ENCODE measurements at regions not wholly inside any gene's neighbourhood (a gene's known extent, or its start where the extent isn't known, plus 50 kb on each side); places are given as distances from the start of the nearest gene placed in this dataset.

- TF ChIP-seq ATF7-NPFF (CRISPR knock-in tag; IDR thresholded peaks at IDR 0.05; ENCODE audit: low read depth) = no peak
Measured at GRCh38 chr2:3927031-3927430, 223.7 kb downstream of the DCDC2C start (continued).

- Histone ChIP-seq H3K4me3 (replicated peaks in 1 of 3; ENCODE audit: insufficient read depth in 1 of 3, low read depth in 2 of 3, low read length in 3 of 3) (no peak overlapping the region), H3K9ac (ENCODE audit: insufficient read depth, low read depth, low read length) (no peak overlapping the region), H2AFZ (ENCODE audit: low read length) (no peak overlapping the region), H3K79me2 (ENCODE audit: insufficient read depth, low read length) (no peaks in the 10 kb centered on the region), H3K27me3 (ENCODE audit: control insufficient read depth in 1 of 2, insufficient read depth in 2 of 2, low read length in 2 of 2) (peaks cover 0 to 8% of the 10 kb centered on the region in 2 experiments; a peak in 1 of 5 replicates), H3K9me3 (ENCODE audit: low read length) (no peaks in the 10 kb centered on the region), H3K4me2 (ENCODE audit: low read depth, low read length) (no peak overlapping the region), H3K4me1 (ENCODE audit: insufficient read depth, low read length) (no peaks in the 10 kb centered on the region), H4K20me1 (ENCODE audit: insufficient read depth, low read length) (no peaks in the 10 kb centered on the region), H3K27ac (ENCODE audit: extremely low read length, insufficient read depth, low read length) (no peak overlapping the region), H3K36me3 (replicated peaks in 1 of 2; ENCODE audit: control insufficient read depth in 1 of 2, insufficient read depth in 2 of 2, low read length in 2 of 2) (no peaks in the 10 kb centered on the region)
- ChIA-PET POLR2A (no interaction called here), CTCF (ENCODE audit: low intra/inter-chr PET ratio, low total read pairs) (no interaction called here)
- intact Hi-C loops (cut with micrococcal nuclease; ENCODE audit: unreplicated experiment) = no loop called here
- in situ Hi-C loops (cut with HindIII; ENCODE audit: extremely low pct_ligation_motif_present, low pct_unique_long_range_greater_than_20kb) = no loop called here
- ATAC-seq (no peak), FAIRE-seq (no peak), DNase-seq (ENCODE audit: low spot score) (no peak)
- BruUV-seq (replicated peaks) = no TSS peak
- WGBS (ENCODE audit: low lambda C conversion rate) = under 1% methylated on average over 3 of the region's 3 CpGs
- TF ChIP-seq TSC22D2 (CRISPR knock-in tag; IDR thresholded peaks at IDR 0.05; ENCODE audit: borderline replicate concordance) (no peak), ZNF883 (CRISPR knock-in tag; IDR thresholded peaks at IDR 0.05; ENCODE audit: not compliant biosample characterization) (no peak), ZNF329 (CRISPR knock-in tag; IDR thresholded peaks at IDR 0.05; ENCODE audit: low read depth) (no peak), ZKSCAN5 (CRISPR knock-in tag; IDR thresholded peaks at IDR 0.05) (no peak)
Measured at GRCh38 chr2:3929374-3929773, 226.0 kb downstream of the DCDC2C start.

GRCh38 chr2:3930246-3930645 is 226.9 kb downstream of the DCDC2C start:
- CTCF ChIA-PET (ENCODE audit: low intra/inter-chr PET ratio, low total read pairs) = no interaction called here
- 12% methylated on average over 8 of the region's 8 CpGs for WGBS (ENCODE audit: low lambda C conversion rate)
- POLR2A ChIA-PET = no interaction called here
- intact Hi-C loops (cut with micrococcal nuclease; ENCODE audit: unreplicated experiment) (no loop called here), in situ Hi-C loops (cut with HindIII; ENCODE audit: extremely low pct_ligation_motif_present, low pct_unique_long_range_greater_than_20kb) (no loop called here)
- Histone ChIP-seq H3K27ac (ENCODE audit: extremely low read length, insufficient read depth, low read length) (no peak overlapping the region), H3K4me2 (ENCODE audit: low read depth, low read length) (no peak overlapping the region), H3K9me3 (ENCODE audit: low read length) (no peaks in the 10 kb centered on the region), H3K9ac (ENCODE audit: insufficient read depth, low read depth, low read length) (no peak overlapping the region), H3K4me1 (ENCODE audit: insufficient read depth, low read length) (no peaks in the 10 kb centered on the region), H3K79me2 (ENCODE audit: insufficient read depth, low read length) (no peaks in the 10 kb centered on the region), H3K36me3 (replicated peaks in 1 of 2; ENCODE audit: control insufficient read depth in 1 of 2, insufficient read depth in 2 of 2, low read length in 2 of 2) (no peaks in the 10 kb centered on the region), H3K27me3 (ENCODE audit: control insufficient read depth in 1 of 2, insufficient read depth in 2 of 2, low read length in 2 of 2) (0 out of 5 replicates have a peak, but pooled peaks cover 0 to 3% of the 10 kb centered on the region in 2 experiments), H2AFZ (ENCODE audit: low read length) (no peak overlapping the region), H4K20me1 (ENCODE audit: insufficient read depth, low read length) (no peaks in the 10 kb centered on the region), H3K4me3 (replicated peaks in 1 of 3; ENCODE audit: insufficient read depth in 1 of 3, low read depth in 2 of 3, low read length in 3 of 3) (no peak overlapping the region)
- BruUV-seq (replicated peaks) = no TSS peak
- no peak for TF ChIP-seq ZNF605 (CRISPR knock-in tag; IDR thresholded peaks at IDR 0.05)
- peak; percentile 10 for TF ChIP-seq HNRNPK (IDR thresholded peaks at IDR 0.05; ENCODE audit: low read depth, low read length, poor library complexity, severe bottlenecking)
- TF ChIP-seq ZFY (CRISPR knock-in tag; IDR thresholded peaks at IDR 0.05) = no peak
- no peak for DNase-seq (ENCODE audit: low spot score)
- ATAC-seq = no peak
- FAIRE-seq = no peak
